NT2/D1 (cell line): ENCODE measurements at regions not wholly inside any gene's neighbourhood (a gene's known extent, or its start where the extent isn't known, plus 50 kb on each side); places are given as distances from the start of the nearest gene placed in this dataset.

Experiments
- DNase-seq: peaks from one replicate; pipeline ENCODE4 v3.0.0-alpha.2; 2011; ENCODE audit warnings: low read depth, low spot score
- H3K27me3 ChIP-seq: 2 replicates; pipeline ENCODE4 v1.6.0; 2011; ENCODE audit warnings: mild to moderate bottlenecking; ENCODE audit not compliant: insufficient read length, insufficient read depth
- H3K36me3 ChIP-seq: 2 replicates; pipeline ENCODE4 v1.6.1; 2011; ENCODE audit warnings: mild to moderate bottlenecking, low read length, mixed read lengths; ENCODE audit not compliant: insufficient read depth, insufficient read length
- H3K4me1 ChIP-seq: 2 replicates; pipeline ENCODE4 v1.5.1; 2011; ENCODE audit not compliant: insufficient read depth, insufficient read length
- H3K4me3 ChIP-seq: 2 replicates; pipeline ENCODE4 v1.5.1; 2011; ENCODE audit warnings: low read depth; ENCODE audit not compliant: insufficient read length
- H3K9ac ChIP-seq: 2 replicates; pipeline ENCODE4 v1.6.0; 2011; ENCODE audit warnings: low read depth; ENCODE audit not compliant: insufficient read length
- H3K9me3 ChIP-seq: 2 replicates; pipeline ENCODE4 v1.5.1; 2011; ENCODE audit warnings: mild to moderate bottlenecking, low read length; ENCODE audit not compliant: insufficient read depth
- SUZ12 ChIP-seq: IDR thresholded peaks from 2 replicates; pipeline ENCODE4 v1.6.1; 2011; ENCODE audit not compliant: insufficient read length, insufficient read depth; ENCODE audit errors: extremely low read depth
- YY1 ChIP-seq: IDR thresholded peaks from 2 replicates; pipeline ENCODE4 v1.6.1; 2011; ENCODE audit not compliant: insufficient read length, insufficient read depth
- ZNF274 ChIP-seq: IDR thresholded peaks from 2 replicates; pipeline ENCODE4 v1.6.1; 2011; ENCODE audit warnings: mild to moderate bottlenecking, low read depth, low read length

- no peak overlapping the region for H3K4me3 ChIP-seq
- no peaks in the 10 kb centered on the region for H3K36me3 ChIP-seq
- H3K9me3 ChIP-seq: peaks cover 5% of the 10 kb centered on the region; the same call in 1 of the 2 replicates
- no peak for DNase-seq
- H3K27me3 ChIP-seq: no peaks in the 10 kb centered on the region
- TF ChIP-seq YY1 (no peak), SUZ12 (no peak), ZNF274 (no peak)
- no peaks in the 10 kb centered on the region for H3K4me1 ChIP-seq
- H3K9ac ChIP-seq: no peak overlapping the region
Observed at GRCh38 chr11:15704556-15704955, 589.8 kb downstream of the INSC start.

- TF ChIP-seq SUZ12: no peak
- TF ChIP-seq ZNF274: no peak
- TF ChIP-seq YY1: no peak
- Histone ChIP-seq H3K36me3 (no peaks in the 10 kb centered on the region), H3K4me1 (peaks cover 2% of the 10 kb centered on the region), H3K9ac (no peak overlapping the region), H3K27me3 (no peaks in the 10 kb centered on the region), H3K4me3 (no peak overlapping the region), H3K9me3 (peaks cover 5% of the 10 kb centered on the region; the same call in 1 of the 2 replicates)
- DNase-seq: no peak
Observed at GRCh38 chr11:15705891-15706290, 591.2 kb downstream of the INSC start.

- Histone ChIP-seq H3K4me3 (no peak overlapping the region), H3K27me3 (no peaks in the 10 kb centered on the region), H3K9ac (no peak overlapping the region), H3K36me3 (no peaks in the 10 kb centered on the region), H3K9me3 (peaks cover 5% of the 10 kb centered on the region; the same call in 1 of the 2 replicates), H3K4me1 (peaks cover 2% of the 10 kb centered on the region)
- no peak for DNase-seq
- TF ChIP-seq SUZ12 (no peak), YY1 (no peak), ZNF274 (no peak)
Observed at GRCh38 chr11:15707194-15707593, 592.5 kb downstream of the INSC start.

- Histone ChIP-seq H3K4me1 (peaks cover 2% of the 10 kb centered on the region), H3K36me3 (no peaks in the 10 kb centered on the region), H3K27me3 (peaks cover under 1% of the 10 kb centered on the region), H3K9me3 (peaks cover 5% of the 10 kb centered on the region; the same call in 1 of the 2 replicates), H3K4me3 (no peak overlapping the region), H3K9ac (no peak overlapping the region)
- TF ChIP-seq YY1 (no peak), SUZ12 (no peak), ZNF274 (no peak)
- DNase-seq: no peak
Observed at GRCh38 chr11:15707971-15708370, 593.2 kb downstream of the INSC start.

GRCh38 chr11:15710580-15711275 lies 596.0 kb downstream of the INSC start:
- Histone ChIP-seq H3K9ac (peak overlapping the region; percentile 21), H3K9me3 (peaks cover 5% of the 10 kb centered on the region; the same call in 1 of the 2 replicates), H3K4me1 (peaks cover 2% of the 10 kb centered on the region), H3K4me3 (no peak overlapping the region), H3K27me3 (peaks cover 2% of the 10 kb centered on the region), H3K36me3 (no peaks in the 10 kb centered on the region)
- TF ChIP-seq YY1: no peak
- TF ChIP-seq ZNF274: no peak
- TF ChIP-seq SUZ12: no peak
- no peak for DNase-seq

- H3K9me3 ChIP-seq: peaks cover 5% of the 10 kb centered on the region; the same call in 1 of the 2 replicates
- TF ChIP-seq ZNF274 (no peak), SUZ12 (no peak), YY1 (no peak)
- H3K9ac ChIP-seq: no peak overlapping the region
- H3K4me1 ChIP-seq: peaks cover 2% of the 10 kb centered on the region
- no peaks in the 10 kb centered on the region for H3K36me3 ChIP-seq
- H3K4me3 ChIP-seq: no peak overlapping the region
- H3K27me3 ChIP-seq: peaks cover 2% of the 10 kb centered on the region
- DNase-seq: peak; percentile 60
Observed at GRCh38 chr11:15711311-15711710, 596.6 kb downstream of the INSC start.

- Histone ChIP-seq H3K9me3 (no peaks in the 10 kb centered on the region), H3K4me1 (peaks cover 2% of the 10 kb centered on the region), H3K4me3 (no peak overlapping the region), H3K9ac (no peak overlapping the region), H3K27me3 (peaks cover 2% of the 10 kb centered on the region), H3K36me3 (no peaks in the 10 kb centered on the region)
- TF ChIP-seq SUZ12: no peak
- TF ChIP-seq ZNF274: no peak
- TF ChIP-seq YY1: no peak
- no peak for DNase-seq
Observed at GRCh38 chr11:15714641-15715399, 600.1 kb downstream of the INSC start.
